HepG2 (cell line): ENCODE measurements at regions not wholly inside any gene's neighbourhood (a gene's known extent, or its start where the extent isn't known, plus 50 kb on each side); places are given as distances from the start of the nearest gene placed in this dataset.

Experiments used
- ATF1 ChIP-seq: IDR thresholded peaks from 2 replicates; pipeline ENCODE4 v1.6.1; 2016; ENCODE audit warnings: mild to moderate bottlenecking, control low read depth
- BRF2 ChIP-seq: sonication (generic); formaldehyde crosslinking; IDR thresholded peaks from 2 replicates; pipeline ENCODE4 v1.8.1; 2022; ENCODE audit warnings: mild to moderate bottlenecking, missing genetic modification reagents
- CTCF ChIP-seq: sonication (generic); formaldehyde crosslinking; IDR thresholded peaks from 2 replicates; pipeline ENCODE4 v1.5.0; 2020; ENCODE audit warnings: mild to moderate bottlenecking, missing genetic modification reagents, moderate library complexity
- KDM1A ChIP-seq: IDR thresholded peaks from 2 replicates; pipeline ENCODE4 v1.6.1; 2016; ENCODE audit warnings: missing compliant biosample characterization
- PHB2 ChIP-seq: fragments of 450-650 bp; IDR thresholded peaks from 2 replicates; pipeline ENCODE4 v1.6.1; 2018; ENCODE audit not compliant: partially characterized antibody
- PHF20 ChIP-seq: sonication (generic); formaldehyde crosslinking; IDR thresholded peaks from 2 replicates; pipeline ENCODE4 v1.5.0; 2020; ENCODE audit warnings: mild to moderate bottlenecking, missing genetic modification reagents
- ZNF616 ChIP-seq: sonication (generic); formaldehyde crosslinking; IDR thresholded peaks from 2 replicates; pipeline ENCODE4 v1.5.0; 2020; ENCODE audit warnings: low read depth, mild to moderate bottlenecking, missing genetic modification reagents
- ZNF780A ChIP-seq: sonication (generic); formaldehyde crosslinking; IDR thresholded peaks from 2 replicates; pipeline ENCODE4 v1.8.0; 2022; ENCODE audit warnings: mild to moderate bottlenecking, missing genetic modification reagents, moderate library complexity

- TF ChIP-seq PHF20 (CRISPR knock-in tag) (no peak), ATF1 (CRISPR knock-in tag) (no peak), PHB2 (no peak), CTCF (CRISPR knock-in tag) (no peak), KDM1A (no peak), BRF2 (no peak), ZNF616 (no peak), ZNF780A (CRISPR knock-in tag) (no peak)
These were observed 413.2 kb downstream of the CDH26 start for GRCh38 chr20:60371384-60371783.
